HEK293 (cell line): ENCODE measurements at regions not wholly inside any gene's neighbourhood (a gene's known extent, or its start where the extent isn't known, plus 50 kb on each side); places are given as distances from the start of the nearest gene placed in this dataset.

Experiments
- CTCF ChIA-PET: fragments of 350-600 bp; formaldehyde crosslinking; extraction: SDS; loops from one replicate; lab custom pipeline; 2021; ENCODE audit warnings: antibody characterized with exemption; lab: Yijun Ruan, JAX
- POLR2A ChIA-PET: fragments of 300-600 bp; formaldehyde crosslinking; extraction: SDS; loops from one replicate; lab custom pipeline; 2020; ENCODE audit warnings: antibody characterized with exemption, inconsistent platforms; lab: Yijun Ruan, JAX
- H3K27ac ChIP-seq: fragments of 200-500 bp; sonication (Bioruptor generic); 2 replicates; pipeline ENCODE4 v1.5.1; 2014; ENCODE audit warnings: low read depth, low read length, control low read depth, inconsistent platforms; ENCODE audit errors: extremely low read depth
- H3K36me3 ChIP-seq, 2 experiments: fragments of 200-500 bp in 1 of 2; sonication (Bioruptor generic) in 1 of 2; 1 replicate in 1 of 2; 2 replicates in 1 of 2; pipeline ENCODE4 v1.5.1; 2014 to 2017; ENCODE audit warnings: inconsistent platforms in 2 of 2, low read length in 2 of 2; ENCODE audit not compliant: control insufficient read depth in 2 of 2, insufficient read depth in 1 of 2
- H3K4me1 ChIP-seq: fragments of 200-500 bp; sonication (Bioruptor generic); 2 replicates; pipeline ENCODE4 v1.5.1; 2014; ENCODE audit warnings: mild to moderate bottlenecking, low read length, inconsistent platforms; ENCODE audit not compliant: control insufficient read depth, insufficient read depth
- H3K4me3 ChIP-seq: 2 replicates; pipeline ENCODE4 v1.5.1; 2011; ENCODE audit warnings: low read depth, mild to moderate bottlenecking, control low read depth, low read length, moderate library complexity
- H3K9me3 ChIP-seq: fragments of 200-500 bp; sonication (Bioruptor generic); 2 replicates; pipeline ENCODE4 v1.5.1; 2014; ENCODE audit warnings: low read depth, low read length, inconsistent platforms; ENCODE audit not compliant: control insufficient read depth, insufficient read depth
- BCL6B ChIP-seq: fragments of 450-650 bp; formaldehyde crosslinking; IDR thresholded peaks from 2 replicates; pipeline ENCODE4 v1.5.1; 2017; ENCODE audit warnings: missing biosample characterization, missing genetic modification characterization
- GLI4 ChIP-seq: fragments of 450-650 bp; formaldehyde crosslinking; IDR thresholded peaks from 2 replicates; pipeline ENCODE4 v1.5.1; 2016; ENCODE audit warnings: missing biosample characterization, missing genetic modification characterization
- INSM2 ChIP-seq: fragments of 450-650 bp; formaldehyde crosslinking; IDR thresholded peaks from 2 replicates; pipeline ENCODE4 v1.5.1; 2016; ENCODE audit warnings: missing biosample characterization, missing genetic modification characterization
- TCF7L2 ChIP-seq: IDR thresholded peaks from 2 replicates; pipeline ENCODE4 v1.6.1; 2011; ENCODE audit warnings: low read depth, mild to moderate bottlenecking, inconsistent platforms, low read length, moderate library complexity, borderline replicate concordance
- ZBTB26 ChIP-seq: fragments of 450-650 bp; formaldehyde crosslinking; optimal IDR thresholded peaks from 2 replicates; pipeline ENCODE3; 2016; ENCODE audit warnings: missing biosample characterization, mild to moderate bottlenecking, missing genetic modification characterization
- ZFHX2 ChIP-seq: fragments of 450-650 bp; formaldehyde crosslinking; conservative IDR thresholded peaks from 2 replicates; pipeline ENCODE4 v1.5.1; 2016; ENCODE audit warnings: missing biosample characterization, missing genetic modification characterization
- ZNF223 ChIP-seq: fragments of 450-650 bp; formaldehyde crosslinking; IDR thresholded peaks from 2 replicates; pipeline ENCODE4 v1.5.1; 2016; ENCODE audit warnings: missing biosample characterization, missing genetic modification characterization
- ZNF23 ChIP-seq: fragments of 450-650 bp; formaldehyde crosslinking; IDR thresholded peaks from 2 replicates; pipeline ENCODE4 v1.5.1; 2016; ENCODE audit warnings: missing biosample characterization, missing genetic modification characterization, borderline replicate concordance
- ZNF24 ChIP-seq: fragments of 450-650 bp; formaldehyde crosslinking; IDR thresholded peaks from 2 replicates; pipeline ENCODE4 v1.5.1; 2016; ENCODE audit warnings: missing biosample characterization, missing genetic modification characterization
- ZNF354C ChIP-seq: fragments of 450-650 bp; formaldehyde crosslinking; IDR thresholded peaks from 2 replicates; pipeline ENCODE4 v1.5.1; 2016; ENCODE audit warnings: missing biosample characterization, missing genetic modification characterization, low read depth, borderline replicate concordance
- ZNF514 ChIP-seq: fragments of 450-650 bp; formaldehyde crosslinking; IDR thresholded peaks from 2 replicates; pipeline ENCODE4 v1.5.1; 2016; ENCODE audit warnings: missing biosample characterization, missing genetic modification characterization
- ZNF561 ChIP-seq: fragments of 450-650 bp; IDR thresholded peaks from 2 replicates; pipeline ENCODE4 v1.5.1; 2018; ENCODE audit warnings: missing biosample characterization, missing genetic modification characterization, borderline replicate concordance
- ZNF624 ChIP-seq: fragments of 450-650 bp; formaldehyde crosslinking; IDR thresholded peaks from 2 replicates; pipeline ENCODE4 v1.5.1; 2017; ENCODE audit warnings: missing biosample characterization, missing genetic modification characterization
- ZNF747 ChIP-seq: fragments of 450-650 bp; formaldehyde crosslinking; IDR thresholded peaks from 2 replicates; pipeline ENCODE4 v1.5.1; 2016; ENCODE audit warnings: missing biosample characterization, missing genetic modification characterization
- ZNF792 ChIP-seq: fragments of 450-650 bp; formaldehyde crosslinking; IDR thresholded peaks from 2 replicates; pipeline ENCODE4 v1.5.1; 2016; ENCODE audit warnings: missing biosample characterization, missing genetic modification characterization
- ZXDB ChIP-seq: fragments of 450-650 bp; formaldehyde crosslinking; IDR thresholded peaks from 2 replicates; pipeline ENCODE4 v1.5.1; 2016; ENCODE audit warnings: missing biosample characterization, missing genetic modification characterization
- TF ChIP-seq, protein P1 (sequence below): fragments of 450-650 bp; formaldehyde crosslinking; IDR thresholded peaks from 2 replicates; pipeline ENCODE4 v1.5.1; 2016; ENCODE audit warnings: missing biosample characterization, missing genetic modification characterization, borderline replicate concordance
- TF ChIP-seq, protein P2 (sequence below): fragments of 450-650 bp; formaldehyde crosslinking; IDR thresholded peaks from 2 replicates; pipeline ENCODE4 v1.5.1; 2017; ENCODE audit warnings: missing biosample characterization, missing genetic modification characterization

DNA sequence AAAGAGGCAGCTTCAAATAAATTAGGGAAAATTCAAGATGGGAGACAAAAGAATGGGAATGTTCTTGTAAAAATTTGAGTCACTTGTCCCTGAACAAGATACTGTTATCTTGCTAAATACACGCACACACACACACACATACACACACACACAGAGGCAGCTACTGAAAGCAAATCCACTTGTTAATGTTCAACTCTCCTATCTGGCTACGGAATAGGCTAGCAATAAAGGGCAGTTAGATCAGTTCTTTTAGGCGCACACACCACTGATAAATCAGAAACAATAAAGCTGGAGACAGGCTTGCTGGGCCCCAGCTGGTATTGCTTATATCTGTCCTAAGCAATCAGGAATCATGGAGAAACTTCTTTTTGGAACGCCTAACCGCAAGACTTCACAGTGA is 461.6 kb downstream of the BCL11A start:
- CTCF ChIA-PET = no interaction called here
- no peak overlapping the region for H3K27ac ChIP-seq
- no peaks in the 10 kb centered on the region for H3K36me3 ChIP-seq
- H3K4me3 ChIP-seq = no peak overlapping the region
- POLR2A ChIA-PET = no interaction called here
- no peak for TF ChIP-seq GLI4
- TF ChIP-seq ZNF747 (tag by site-specific recombination) = no peak
- no peaks in the 10 kb centered on the region for H3K9me3 ChIP-seq
- no peaks in the 10 kb centered on the region for H3K4me1 ChIP-seq

- H3K4me3 ChIP-seq = no peak overlapping the region
- no peaks in the 10 kb centered on the region for H3K4me1 ChIP-seq
- ChIA-PET CTCF (no interaction called here), POLR2A (no interaction called here)
- H3K9me3 ChIP-seq = no peaks in the 10 kb centered on the region
- no peak overlapping the region for H3K27ac ChIP-seq
- no peaks in the 10 kb centered on the region for H3K36me3 ChIP-seq
- TF ChIP-seq ZNF624 (tag by site-specific recombination) (no peak), ZBTB26 (tag by site-specific recombination) (no peak), ZNF24 (no peak), ZNF514 (no peak), ZNF561 (tag by site-specific recombination) (no peak), ZNF23 (tag by site-specific recombination) (no peak), ZFHX2 (tag by site-specific recombination) (no peak), ZNF354C (tag by site-specific recombination) (no peak), BCL6B (no peak), ZNF792 (tag by site-specific recombination) (no peak), ZXDB (no peak), INSM2 (tag by site-specific recombination) (no peak)
Observed at GRCh38 chr2:60091266-60091665, 462.2 kb downstream of the BCL11A start.

- H3K9me3 ChIP-seq = no peaks in the 10 kb centered on the region
- H3K36me3 ChIP-seq = no peaks in the 10 kb centered on the region
- no peak overlapping the region for H3K4me3 ChIP-seq
- ChIA-PET POLR2A (no interaction called here), CTCF (no interaction called here)
- TF ChIP-seq, protein P1, sequence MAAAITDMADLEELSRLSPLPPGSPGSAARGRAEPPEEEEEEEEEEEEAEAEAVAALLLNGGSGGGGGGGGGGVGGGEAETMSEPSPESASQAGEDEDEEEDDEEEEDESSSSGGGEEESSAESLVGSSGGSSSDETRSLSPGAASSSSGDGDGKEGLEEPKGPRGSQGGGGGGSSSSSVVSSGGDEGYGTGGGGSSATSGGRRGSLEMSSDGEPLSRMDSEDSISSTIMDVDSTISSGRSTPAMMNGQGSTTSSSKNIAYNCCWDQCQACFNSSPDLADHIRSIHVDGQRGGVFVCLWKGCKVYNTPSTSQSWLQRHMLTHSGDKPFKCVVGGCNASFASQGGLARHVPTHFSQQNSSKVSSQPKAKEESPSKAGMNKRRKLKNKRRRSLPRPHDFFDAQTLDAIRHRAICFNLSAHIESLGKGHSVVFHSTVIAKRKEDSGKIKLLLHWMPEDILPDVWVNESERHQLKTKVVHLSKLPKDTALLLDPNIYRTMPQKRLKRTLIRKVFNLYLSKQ (tag by site-specific recombination) = no peak
- TF ChIP-seq TCF7L2 (no peak), ZNF223 (tag by site-specific recombination) (no peak)
- TF ChIP-seq, protein P2, sequence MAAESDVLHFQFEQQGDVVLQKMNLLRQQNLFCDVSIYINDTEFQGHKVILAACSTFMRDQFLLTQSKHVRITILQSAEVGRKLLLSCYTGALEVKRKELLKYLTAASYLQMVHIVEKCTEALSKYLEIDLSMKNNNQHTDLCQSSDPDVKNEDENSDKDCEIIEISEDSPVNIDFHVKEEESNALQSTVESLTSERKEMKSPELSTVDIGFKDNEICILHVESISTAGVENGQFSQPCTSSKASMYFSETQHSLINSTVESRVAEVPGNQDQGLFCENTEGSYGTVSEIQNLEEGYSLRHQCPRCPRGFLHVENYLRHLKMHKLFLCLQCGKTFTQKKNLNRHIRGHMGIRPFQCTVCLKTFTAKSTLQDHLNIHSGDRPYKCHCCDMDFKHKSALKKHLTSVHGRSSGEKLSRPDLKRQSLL (tag by site-specific recombination) = no peak
- H3K4me1 ChIP-seq = no peaks in the 10 kb centered on the region
- no peak overlapping the region for H3K27ac ChIP-seq
Observed at GRCh38 chr2:60079562-60079961, 473.9 kb downstream of the BCL11A start.
